Brain microvascular endothelial cell (primary cell): ENCODE measurements at regions not wholly inside any gene's neighbourhood (a gene's known extent, or its start where the extent isn't known, plus 50 kb on each side); places are given as distances from the start of the nearest gene placed in this dataset.

Experiments used
- DNase-seq: peaks from one replicate; pipeline ENCODE4 v3.0.0-alpha.2; 2020
- H3K27ac ChIP-seq: fragments of 250-450 bp; sonication (Bioruptor Pico); 2 replicates; pipeline ENCODE4 v1.5.1; 2020; ENCODE audit warnings: mild to moderate bottlenecking, moderate library complexity
- H3K27me3 ChIP-seq: fragments of 250-450 bp; sonication (Bioruptor Pico); replicated peaks from 2 replicates; pipeline ENCODE4 v1.5.1; 2020; ENCODE audit warnings: mild to moderate bottlenecking
- H3K36me3 ChIP-seq: fragments of 250-450 bp; sonication (Bioruptor Pico); replicated peaks from 2 replicates; pipeline ENCODE4 v1.5.1; 2020; ENCODE audit warnings: mild to moderate bottlenecking
- H3K4me3 ChIP-seq: 2 replicates; pipeline ENCODE4 v1.5.1; 2011; ENCODE audit warnings: low read depth, mild to moderate bottlenecking, control low read depth, low read length, moderate library complexity
- in situ Hi-C: cut with HindIII; loops from 2 replicates; pipeline ENCODE4 v1.10.0; 2017; ENCODE audit warnings: low sequenced_read_pairs, low pct_ligation_motif_present
- TF ChIP-seq, protein P1 (sequence below): IDR thresholded peaks from 2 replicates; pipeline ENCODE4 v1.5.1; 2011; ENCODE audit warnings: low read depth, mild to moderate bottlenecking, moderate library complexity, low read length, control low read depth, inconsistent platforms; ENCODE audit errors: missing control alignments

DNA sequence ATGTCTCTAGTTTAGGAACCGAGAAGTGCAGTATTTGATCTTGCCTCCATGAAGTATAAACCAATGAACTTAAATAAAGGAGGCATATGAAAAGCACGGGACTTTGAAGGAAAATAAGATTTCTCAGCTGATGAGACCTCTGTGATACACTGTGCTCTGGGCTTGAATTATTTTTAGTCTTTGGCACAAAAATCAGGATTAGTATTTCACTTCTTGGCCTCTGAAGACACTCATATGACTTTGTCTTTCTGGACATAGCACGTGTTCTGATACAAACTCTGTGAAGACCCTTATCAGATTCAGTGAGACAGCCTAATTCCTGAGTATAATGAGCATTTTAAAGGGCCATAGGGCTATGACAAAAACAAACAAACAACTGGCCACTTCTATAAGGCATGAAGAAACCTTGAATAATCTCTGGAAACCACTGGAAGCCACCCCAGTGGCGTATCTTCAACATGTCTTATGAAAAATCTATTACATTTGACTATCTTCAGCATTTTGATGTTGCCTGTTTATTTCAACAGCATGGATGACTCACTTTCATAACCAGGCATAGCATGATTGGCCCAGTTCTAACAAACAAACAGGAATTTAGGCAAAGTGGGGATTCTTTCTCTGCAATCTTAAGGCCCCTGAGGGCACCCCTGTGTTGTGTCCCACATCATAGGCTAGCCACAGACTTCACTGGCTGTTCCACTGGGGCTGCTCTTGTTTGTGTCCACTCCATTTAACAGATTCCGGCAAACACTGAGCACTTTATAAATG is 90.3 kb upstream of the ZNF462 start:
- H3K36me3 ChIP-seq = no peaks in the 10 kb centered on the region
- no peak overlapping the region for H3K4me3 ChIP-seq
- DNase-seq = no peak
- no peaks in the 10 kb centered on the region for H3K27me3 ChIP-seq
- TF ChIP-seq, protein P1, sequence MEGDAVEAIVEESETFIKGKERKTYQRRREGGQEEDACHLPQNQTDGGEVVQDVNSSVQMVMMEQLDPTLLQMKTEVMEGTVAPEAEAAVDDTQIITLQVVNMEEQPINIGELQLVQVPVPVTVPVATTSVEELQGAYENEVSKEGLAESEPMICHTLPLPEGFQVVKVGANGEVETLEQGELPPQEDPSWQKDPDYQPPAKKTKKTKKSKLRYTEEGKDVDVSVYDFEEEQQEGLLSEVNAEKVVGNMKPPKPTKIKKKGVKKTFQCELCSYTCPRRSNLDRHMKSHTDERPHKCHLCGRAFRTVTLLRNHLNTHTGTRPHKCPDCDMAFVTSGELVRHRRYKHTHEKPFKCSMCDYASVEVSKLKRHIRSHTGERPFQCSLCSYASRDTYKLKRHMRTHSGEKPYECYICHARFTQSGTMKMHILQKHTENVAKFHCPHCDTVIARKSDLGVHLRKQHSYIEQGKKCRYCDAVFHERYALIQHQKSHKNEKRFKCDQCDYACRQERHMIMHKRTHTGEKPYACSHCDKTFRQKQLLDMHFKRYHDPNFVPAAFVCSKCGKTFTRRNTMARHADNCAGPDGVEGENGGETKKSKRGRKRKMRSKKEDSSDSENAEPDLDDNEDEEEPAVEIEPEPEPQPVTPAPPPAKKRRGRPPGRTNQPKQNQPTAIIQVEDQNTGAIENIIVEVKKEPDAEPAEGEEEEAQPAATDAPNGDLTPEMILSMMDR = no peak
- no peak overlapping the region for H3K27ac ChIP-seq
- in situ Hi-C loops = no loop called here

DNA sequence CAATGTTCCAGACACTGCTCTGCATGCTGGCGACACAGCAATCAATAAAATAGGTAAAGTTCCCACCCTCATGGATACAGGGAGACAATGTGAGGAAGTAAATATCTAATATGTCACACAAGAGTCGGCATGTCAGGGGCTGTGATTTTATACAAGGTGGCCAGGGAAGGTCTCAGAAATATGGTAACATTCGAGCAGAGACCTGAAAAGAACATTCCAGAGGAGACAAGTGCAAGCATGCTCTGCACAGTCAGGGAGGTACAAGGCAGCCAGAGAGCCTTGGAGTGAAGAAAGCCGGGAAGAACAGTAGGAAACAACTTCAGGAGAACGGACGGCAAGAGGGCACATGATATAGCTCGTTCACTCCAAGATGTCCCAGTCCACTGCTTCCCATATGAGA is 89.2 kb upstream of the ZNF462 start:
- in situ Hi-C loops = no loop called here
- no peak for DNase-seq
- Histone ChIP-seq H3K36me3 (no peaks in the 10 kb centered on the region), H3K27ac (no peak overlapping the region), H3K4me3 (no peak overlapping the region), H3K27me3 (no peaks in the 10 kb centered on the region)
- TF ChIP-seq, protein P1 = no peak

DNA sequence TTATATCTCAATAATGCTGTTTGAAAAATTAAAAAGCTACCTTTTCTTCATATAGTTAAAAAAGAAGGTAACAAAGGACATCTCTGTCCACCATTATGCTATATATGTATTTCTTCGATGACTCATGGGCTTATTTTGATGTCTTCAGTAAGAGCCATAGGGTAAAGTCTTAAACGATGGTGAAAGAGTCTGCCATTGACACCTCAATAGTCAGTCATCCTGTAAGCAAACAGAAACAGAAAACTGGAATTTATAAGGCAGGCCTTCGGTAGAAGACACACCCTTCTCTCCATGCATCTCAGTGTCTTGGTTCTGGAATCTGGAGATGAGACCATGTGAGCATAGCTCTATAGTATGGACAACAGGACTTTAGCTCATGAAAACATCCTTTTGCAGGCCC is 87.0 kb upstream of the ZNF462 start:
- TF ChIP-seq, protein P1 = no peak
- DNase-seq = no peak

DNA sequence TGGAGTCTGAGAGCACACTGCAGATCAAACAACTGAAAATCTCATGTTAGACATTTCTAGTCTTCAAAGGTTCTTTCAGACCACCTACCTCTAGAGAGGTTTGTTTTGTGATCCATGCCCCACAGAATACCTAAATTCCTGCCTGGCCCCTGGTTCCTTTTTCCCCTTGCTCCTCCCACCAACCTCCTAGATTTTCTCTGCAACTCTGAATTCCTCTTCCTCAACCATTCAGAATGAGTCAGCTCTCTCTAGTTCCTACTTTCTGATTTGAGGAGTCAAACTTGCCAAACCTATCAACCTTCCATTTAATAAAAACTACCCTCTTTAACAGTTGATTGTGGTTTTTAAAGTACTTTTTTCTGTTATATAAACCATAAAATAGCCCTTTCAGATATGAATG is 83.2 kb upstream of the ZNF462 start:
- in situ Hi-C loops = no loop called here
- TF ChIP-seq, protein P1 = no peak
- H3K27ac ChIP-seq = no peak overlapping the region

More for the DNA sequence above, 87.0 kb upstream of the ZNF462 start:
- Histone ChIP-seq H3K27me3 (no peaks in the 10 kb centered on the region), H3K27ac (no peak overlapping the region), H3K4me3 (no peak overlapping the region), H3K36me3 (no peaks in the 10 kb centered on the region)
- in situ Hi-C loops = no loop called here

DNA sequence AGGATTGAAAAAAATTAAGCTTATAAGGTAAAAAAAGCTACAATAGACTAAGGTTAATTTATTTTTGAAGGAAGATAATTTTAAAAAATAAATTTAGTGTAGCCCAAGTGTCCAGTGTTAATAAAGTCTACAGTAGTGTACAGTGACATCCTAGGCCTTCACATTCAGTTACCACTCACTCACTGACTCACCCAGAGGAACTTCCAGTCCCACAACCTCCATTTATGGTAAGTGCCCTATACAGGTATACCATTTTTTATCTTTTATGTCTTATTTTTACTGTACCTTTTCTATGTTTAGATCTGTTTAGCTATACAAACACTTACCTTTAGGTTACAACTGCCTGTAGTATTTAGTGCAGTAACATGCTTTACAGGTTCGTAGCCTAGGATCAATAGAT is 79.8 kb upstream of the ZNF462 start:
- H3K27me3 ChIP-seq = no peaks in the 10 kb centered on the region
- DNase-seq = no peak
- TF ChIP-seq, protein P1 = no peak
- in situ Hi-C loops = no loop called here
- H3K4me3 ChIP-seq = no peak overlapping the region
- no peak overlapping the region for H3K27ac ChIP-seq
- H3K36me3 ChIP-seq = no peaks in the 10 kb centered on the region

More for the DNA sequence above, 83.2 kb upstream of the ZNF462 start:
- Histone ChIP-seq H3K27me3 (no peaks in the 10 kb centered on the region), H3K36me3 (no peaks in the 10 kb centered on the region), H3K4me3 (no peak overlapping the region)
- no peak for DNase-seq

DNA sequence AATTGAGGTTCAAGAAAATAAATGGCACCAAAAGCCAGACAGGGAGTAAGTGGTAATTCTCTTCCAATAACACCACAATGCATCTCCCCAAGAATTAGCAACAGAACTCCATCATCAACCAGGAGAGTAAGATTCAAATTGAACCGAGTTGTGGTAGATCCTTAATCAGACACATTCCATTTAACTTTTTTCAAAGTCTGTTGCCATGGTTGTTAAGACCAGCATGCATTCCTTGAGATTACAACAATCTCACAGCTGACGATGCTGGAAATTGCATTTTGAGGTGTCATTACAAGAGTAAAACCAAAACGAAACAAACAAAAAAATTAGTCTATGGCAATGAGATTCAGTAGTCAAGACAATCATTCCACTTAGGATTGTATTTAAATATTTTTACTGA is 78.9 kb upstream of the ZNF462 start:
- Histone ChIP-seq H3K27me3 (no peaks in the 10 kb centered on the region), H3K36me3 (no peaks in the 10 kb centered on the region), H3K27ac (no peak overlapping the region), H3K4me3 (no peak overlapping the region)
- TF ChIP-seq, protein P1 = no peak
- in situ Hi-C loops = no loop called here
- peak; percentile 45 for DNase-seq
